ENCODE measurements at regions not wholly inside any gene's neighbourhood (a gene's known extent, or its start where the extent isn't known, plus 50 kb on each side); places are given as distances from the start of the nearest gene placed in this dataset.
"Not testable (repeated sequence)": the region's sequence is repeated elsewhere in the genome, so short reads cannot be mapped to it uniquely, and the experiment has no call there.

GRCh38 chr10:9347933-9348332 is 1293.4 kb downstream of the GATA3 start:
- TF ChIP-seq EZH2 (IDR thresholded peaks at IDR 0.05; ENCODE audit: low read length) = not testable (repeated sequence)
- TF ChIP-seq, protein P1, sequence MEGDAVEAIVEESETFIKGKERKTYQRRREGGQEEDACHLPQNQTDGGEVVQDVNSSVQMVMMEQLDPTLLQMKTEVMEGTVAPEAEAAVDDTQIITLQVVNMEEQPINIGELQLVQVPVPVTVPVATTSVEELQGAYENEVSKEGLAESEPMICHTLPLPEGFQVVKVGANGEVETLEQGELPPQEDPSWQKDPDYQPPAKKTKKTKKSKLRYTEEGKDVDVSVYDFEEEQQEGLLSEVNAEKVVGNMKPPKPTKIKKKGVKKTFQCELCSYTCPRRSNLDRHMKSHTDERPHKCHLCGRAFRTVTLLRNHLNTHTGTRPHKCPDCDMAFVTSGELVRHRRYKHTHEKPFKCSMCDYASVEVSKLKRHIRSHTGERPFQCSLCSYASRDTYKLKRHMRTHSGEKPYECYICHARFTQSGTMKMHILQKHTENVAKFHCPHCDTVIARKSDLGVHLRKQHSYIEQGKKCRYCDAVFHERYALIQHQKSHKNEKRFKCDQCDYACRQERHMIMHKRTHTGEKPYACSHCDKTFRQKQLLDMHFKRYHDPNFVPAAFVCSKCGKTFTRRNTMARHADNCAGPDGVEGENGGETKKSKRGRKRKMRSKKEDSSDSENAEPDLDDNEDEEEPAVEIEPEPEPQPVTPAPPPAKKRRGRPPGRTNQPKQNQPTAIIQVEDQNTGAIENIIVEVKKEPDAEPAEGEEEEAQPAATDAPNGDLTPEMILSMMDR (optimal IDR thresholded peaks at IDR 0.05 in 1 of 3, IDR thresholded peaks at IDR 0.05 in 1 of 3, conservative IDR thresholded peaks at IDR 0.05 in 1 of 3; ENCODE audit: extremely low read depth in 1 of 3, insufficient read depth in 2 of 3, low read length in 3 of 3) = not testable (repeated sequence)
